GM23248 (cell line): ENCODE measurements at regions not wholly inside any gene's neighbourhood (a gene's known extent, or its start where the extent isn't known, plus 50 kb on each side); places are given as distances from the start of the nearest gene placed in this dataset.

ENCODE experiments used
- DNase-seq: peaks from one replicate; pipeline ENCODE4 v3.0.0-alpha.2; 2015
- H2AFZ ChIP-seq: fragments of 200-600 bp; sonication (generic); 2 replicates; pipeline ENCODE4 v1.6.1; 2016; ENCODE audit warnings: antibody characterized with exemption
- H3F3A ChIP-seq: fragments of 200-600 bp; sonication (generic); 2 replicates; pipeline ENCODE4 v1.6.1; 2016; ENCODE audit warnings: mild to moderate bottlenecking, antibody characterized with exemption, mixed run types; ENCODE audit not compliant: insufficient read depth
- H3K27ac ChIP-seq: fragments of 200-600 bp; sonication (generic); 2 replicates; pipeline ENCODE4 v1.5.1; 2016; ENCODE audit warnings: mild to moderate bottlenecking
- H3K27me3 ChIP-seq: fragments of 200-600 bp; sonication (generic); replicated peaks from 2 replicates; pipeline ENCODE4 v1.6.1; 2016; ENCODE audit warnings: mild to moderate bottlenecking; ENCODE audit not compliant: insufficient read depth
- H3K36me3 ChIP-seq: fragments of 200-600 bp; sonication (generic); 2 replicates; pipeline ENCODE4 v1.6.1; 2016; ENCODE audit warnings: low read depth, mild to moderate bottlenecking
- H3K4me1 ChIP-seq: fragments of 200-600 bp; sonication (generic); 2 replicates; pipeline ENCODE4 v1.6.1; 2016; ENCODE audit warnings: mild to moderate bottlenecking; ENCODE audit not compliant: insufficient read depth
- H3K4me2 ChIP-seq: fragments of 200-600 bp; sonication (generic); one replicate; pipeline ENCODE4 v1.6.1; 2016; ENCODE audit warnings: mild to moderate bottlenecking; ENCODE audit not compliant: unreplicated experiment
- H3K4me3 ChIP-seq: fragments of 200-600 bp; sonication (generic); 2 replicates; pipeline ENCODE4 v1.5.1; 2016; ENCODE audit warnings: mild to moderate bottlenecking
- H3K79me2 ChIP-seq: fragments of 200-600 bp; sonication (generic); 2 replicates; pipeline ENCODE4 v1.6.1; 2016; ENCODE audit warnings: mild to moderate bottlenecking; ENCODE audit not compliant: insufficient read depth
- H3K9ac ChIP-seq: fragments of 200-600 bp; sonication (generic); 2 replicates; pipeline ENCODE4 v1.6.1; 2016; ENCODE audit warnings: mild to moderate bottlenecking
- H3K9me2 ChIP-seq: fragments of 200-600 bp; sonication (generic); 2 replicates; pipeline ENCODE4 v1.6.1; 2016; ENCODE audit warnings: mixed run types, mild to moderate bottlenecking, moderate library complexity; ENCODE audit not compliant: insufficient read depth
- H3K9me3 ChIP-seq: fragments of 200-600 bp; sonication (generic); one replicate; pipeline ENCODE4 v1.6.1; 2017; ENCODE audit warnings: low read depth
- H4K20me1 ChIP-seq: fragments of 200-600 bp; sonication (generic); 2 replicates; pipeline ENCODE4 v1.6.0; 2016; ENCODE audit not compliant: insufficient read depth
- EZH2 ChIP-seq: fragments of 200-600 bp; sonication (generic); IDR thresholded peaks from 2 replicates; pipeline ENCODE4 v1.6.1; 2018; ENCODE audit warnings: antibody characterized with exemption, mild to moderate bottlenecking; ENCODE audit not compliant: insufficient read depth, poor library complexity, severe bottlenecking
- EZH2phosphoT487 ChIP-seq: fragments of 200-600 bp; sonication (generic); IDR thresholded peaks from 2 replicates; pipeline ENCODE4 v1.6.1; 2018; ENCODE audit warnings: antibody characterized with exemption, moderate library complexity, mild to moderate bottlenecking, low read depth; ENCODE audit not compliant: insufficient read depth
- WGBS, 2 experiments: methylation state at CpG; one replicate each; pipeline ENCODE4 v1.1.6; 2015 to 2017; ENCODE audit warnings: low lambda C conversion rate in 2 of 2, low coverage in 1 of 2; ENCODE audit errors: missing lambda C conversion rate in 2 of 2; 5-methylcytosine and 5-hydroxymethylcytosine counted together
- in situ Hi-C: fragments of 300-500 bp; cut with MboI; formaldehyde crosslinking; loops from 2 replicates; pipeline ENCODE4 v1.15.0; 2020

GRCh38 chr11:128210148-128210940, 377.0 kb downstream of the ETS1 start:
- Histone ChIP-seq H3K4me2 (peak overlapping the region; percentile 73), H3K9me2 (no peaks in the 10 kb centered on the region), H3K27ac (peak overlapping the region; percentile 89), H3K4me1 (peaks cover 49% of the 10 kb centered on the region), H3K79me2 (no peaks in the 10 kb centered on the region), H3K9me3 (no peaks in the 10 kb centered on the region), H3K4me3 (peak overlapping the region; percentile 33), H3K36me3 (no peaks in the 10 kb centered on the region), H3K27me3 (no peaks in the 10 kb centered on the region), H4K20me1 (no peaks in the 10 kb centered on the region), H3F3A (peaks cover 54% of the 10 kb centered on the region), H2AFZ (no peak overlapping the region), H3K9ac (peak overlapping the region; percentile 37)
- 0 to 1% methylated on average over 3 of the region's 3 CpGs for WGBS, 2 experiments
- in situ Hi-C loops: no loop called here
- TF ChIP-seq EZH2 (no peak), EZH2phosphoT487 (no peak)
- DNase-seq: peak; percentile 91

- Histone ChIP-seq H3K4me3 (no peak overlapping the region), H3K79me2 (no peaks in the 10 kb centered on the region), H3K9ac (peak overlapping the region; percentile 57; the same call in 1 of the 2 replicates), H2AFZ (no peak overlapping the region), H3K4me1 (peaks cover 49% of the 10 kb centered on the region), H4K20me1 (no peaks in the 10 kb centered on the region), H3F3A (peaks cover 54% of the 10 kb centered on the region), H3K4me2 (peak overlapping the region; percentile 73), H3K27ac (peak overlapping the region; percentile 89), H3K27me3 (no peaks in the 10 kb centered on the region), H3K9me3 (no peaks in the 10 kb centered on the region), H3K9me2 (no peaks in the 10 kb centered on the region), H3K36me3 (no peaks in the 10 kb centered on the region)
- TF ChIP-seq EZH2 (no peak), EZH2phosphoT487 (no peak)
- in situ Hi-C loops: no loop called here
- no peak for DNase-seq
Observed at GRCh38 chr11:128209138-128209435, 378.3 kb downstream of the ETS1 start.

- Histone ChIP-seq H3K79me2 (no peaks in the 10 kb centered on the region), H3K36me3 (no peaks in the 10 kb centered on the region), H3K9me3 (no peaks in the 10 kb centered on the region), H3F3A (peaks cover 54% of the 10 kb centered on the region), H2AFZ (no peak overlapping the region), H3K27me3 (no peaks in the 10 kb centered on the region), H3K27ac (peak overlapping the region; percentile 89), H3K9ac (peak overlapping the region; percentile 57), H4K20me1 (no peaks in the 10 kb centered on the region), H3K4me3 (peak overlapping the region; percentile 26; the same call in 1 of the 2 replicates), H3K4me2 (peak overlapping the region; percentile 74), H3K4me1 (peaks cover 49% of the 10 kb centered on the region), H3K9me2 (no peaks in the 10 kb centered on the region)
- DNase-seq: peak; percentile 94
- TF ChIP-seq EZH2phosphoT487: no peak
- TF ChIP-seq EZH2: no peak
- 35 to 40% methylated on average over 6 of the region's 6 CpGs for WGBS, 2 experiments
- in situ Hi-C loops: no loop called here
Observed at GRCh38 chr11:128208329-128209137, 378.8 kb downstream of the ETS1 start.

GRCh38 chr11:128207861-128208321, 379.5 kb downstream of the ETS1 start:
- in situ Hi-C loops: no loop called here
- Histone ChIP-seq H2AFZ (no peak overlapping the region), H3K36me3 (no peaks in the 10 kb centered on the region), H3K4me2 (peak overlapping the region; percentile 74), H3F3A (peaks cover 54% of the 10 kb centered on the region), H3K9ac (peak overlapping the region; percentile 57), H3K9me3 (no peaks in the 10 kb centered on the region), H3K27ac (peak overlapping the region; percentile 89), H3K27me3 (no peaks in the 10 kb centered on the region), H3K4me3 (peak overlapping the region; percentile 26; the same call in 1 of the 2 replicates), H3K4me1 (peaks cover 49% of the 10 kb centered on the region), H4K20me1 (no peaks in the 10 kb centered on the region), H3K79me2 (no peaks in the 10 kb centered on the region), H3K9me2 (no peaks in the 10 kb centered on the region)
- peak; percentile 85 for DNase-seq
- 10 to 11% methylated on average over 3 of the region's 3 CpGs for WGBS, 2 experiments
- no peak for TF ChIP-seq EZH2phosphoT487
